Duodenal mucosa (tissue), 2 donors: ENCODE measurements at regions not wholly inside any gene's neighbourhood (a gene's known extent, or its start where the extent isn't known, plus 50 kb on each side); places are given as distances from the start of the nearest gene placed in this dataset.

Experiments used
- H3K27ac ChIP-seq: one replicate; pipeline ENCODE4 v1.7.0; 2013; ENCODE audit warnings: low read depth, low read length
- H3K27me3 ChIP-seq, 2 donors: one replicate each; pipeline ENCODE4 v1.7.0; 2013; ENCODE audit warnings: low read length in 2 of 2, control low read depth in 1 of 2; ENCODE audit not compliant: insufficient read depth in 2 of 2, control insufficient read depth in 1 of 2
- H3K36me3 ChIP-seq, 2 donors: one replicate each; pipeline ENCODE4 v1.7.0; 2013; ENCODE audit warnings: low read length in 2 of 2, control low read depth in 1 of 2; ENCODE audit not compliant: insufficient read depth in 2 of 2, control insufficient read depth in 1 of 2
- H3K4me1 ChIP-seq, 2 donors: one replicate each; pipeline ENCODE4 v1.7.0; 2013; ENCODE audit warnings: low read length in 2 of 2, control low read depth in 1 of 2; ENCODE audit not compliant: insufficient read depth in 2 of 2, control insufficient read depth in 1 of 2
- H3K4me3 ChIP-seq, 2 donors: one replicate each; pipeline ENCODE4 v1.7.0; 2013; ENCODE audit warnings: low read length in 2 of 2, low read depth in 1 of 2
- H3K9ac ChIP-seq, 2 donors: one replicate each; pipeline ENCODE4 v1.7.0; 2013; ENCODE audit warnings: low read length in 2 of 2, low read depth in 1 of 2
- H3K9me3 ChIP-seq, 2 donors: one replicate each; pipeline ENCODE4 v1.7.0; 2013; ENCODE audit warnings: low read length in 2 of 2, control low read depth in 1 of 2; ENCODE audit not compliant: control insufficient read depth in 1 of 2

- H3K27ac ChIP-seq: no peak overlapping the region
- H3K27me3 ChIP-seq: no peaks in the 10 kb centered on the region
- no peaks in the 10 kb centered on the region for H3K4me1 ChIP-seq
- no peaks in the 10 kb centered on the region for H3K36me3 ChIP-seq
- peaks cover 0 to 3% of the 10 kb centered on the region in 2 donors for H3K9me3 ChIP-seq
- no peak overlapping the region for H3K4me3 ChIP-seq
- no peak overlapping the region for H3K9ac ChIP-seq
Measured at GRCh38 chr9:107907255-107907654, 417.7 kb upstream of the KLF4 start.

GRCh38 chr9:107906074-107906473, 416.5 kb upstream of the KLF4 start:
- Histone ChIP-seq H3K4me1 (no peaks in the 10 kb centered on the region), H3K9me3 (no peaks in the 10 kb centered on the region), H3K4me3 (no peak overlapping the region), H3K9ac (no peak overlapping the region), H3K27ac (no peak overlapping the region), H3K27me3 (no peaks in the 10 kb centered on the region), H3K36me3 (no peaks in the 10 kb centered on the region)

GRCh38 chr9:107905308-107906020, 415.9 kb upstream of the KLF4 start:
- Histone ChIP-seq H3K27me3 (no peaks in the 10 kb centered on the region), H3K4me3 (no peak overlapping the region), H3K9me3 (no peaks in the 10 kb centered on the region), H3K9ac (no peak overlapping the region), H3K36me3 (no peaks in the 10 kb centered on the region), H3K27ac (no peak overlapping the region), H3K4me1 (no peaks in the 10 kb centered on the region)

- Histone ChIP-seq H3K27ac (no peak overlapping the region), H3K4me1 (peaks cover 6% of the 10 kb centered on the region in 2 donors), H3K36me3 (no peaks in the 10 kb centered on the region), H3K4me3 (no peak overlapping the region), H3K9me3 (no peaks in the 10 kb centered on the region), H3K9ac (no peak overlapping the region), H3K27me3 (no peaks in the 10 kb centered on the region)
Measured at GRCh38 chr9:107899961-107900330, 410.4 kb upstream of the KLF4 start.

- H3K4me3 ChIP-seq: peak overlapping the region in 1 of 2 donors; percentile 13
- H3K27me3 ChIP-seq: no peaks in the 10 kb centered on the region
- no peak overlapping the region for H3K27ac ChIP-seq
- no peaks in the 10 kb centered on the region for H3K36me3 ChIP-seq
- no peak overlapping the region for H3K9ac ChIP-seq
- no peaks in the 10 kb centered on the region for H3K9me3 ChIP-seq
- peaks cover 6 to 9% of the 10 kb centered on the region in 2 donors for H3K4me1 ChIP-seq
Measured at GRCh38 chr9:107898761-107899160, 409.2 kb upstream of the KLF4 start.

GRCh38 chr9:107896544-107896943, 407.0 kb upstream of the KLF4 start:
- no peaks in the 10 kb centered on the region for H3K27me3 ChIP-seq
- no peaks in the 10 kb centered on the region for H3K9me3 ChIP-seq
- H3K9ac ChIP-seq: no peak overlapping the region
- H3K36me3 ChIP-seq: no peaks in the 10 kb centered on the region
- no peak overlapping the region for H3K4me3 ChIP-seq
- no peak overlapping the region for H3K27ac ChIP-seq
- peaks cover 6 to 9% of the 10 kb centered on the region in 2 donors for H3K4me1 ChIP-seq

- Histone ChIP-seq H3K27me3 (no peaks in the 10 kb centered on the region), H3K4me1 (peaks cover 6 to 9% of the 10 kb centered on the region in 2 donors), H3K9ac (no peak overlapping the region), H3K36me3 (no peaks in the 10 kb centered on the region), H3K9me3 (no peaks in the 10 kb centered on the region), H3K27ac (no peak overlapping the region), H3K4me3 (no peak overlapping the region)
Measured at GRCh38 chr9:107895501-107896001, 406.0 kb upstream of the KLF4 start.

- H3K27me3 ChIP-seq: no peaks in the 10 kb centered on the region
- H3K36me3 ChIP-seq: no peaks in the 10 kb centered on the region
- H3K9ac ChIP-seq: no peak overlapping the region
- H3K4me1 ChIP-seq: peaks cover 6 to 9% of the 10 kb centered on the region in 2 donors
- no peak overlapping the region for H3K4me3 ChIP-seq
- no peak overlapping the region for H3K27ac ChIP-seq
- no peaks in the 10 kb centered on the region for H3K9me3 ChIP-seq
Measured at GRCh38 chr9:107894572-107895261, 405.1 kb upstream of the KLF4 start.

- no peak overlapping the region for H3K27ac ChIP-seq
- no peaks in the 10 kb centered on the region for H3K27me3 ChIP-seq
- H3K36me3 ChIP-seq: no peaks in the 10 kb centered on the region
- H3K9ac ChIP-seq: no peak overlapping the region
- H3K4me1 ChIP-seq: peaks cover 0 to 3% of the 10 kb centered on the region in 2 donors
- no peak overlapping the region for H3K4me3 ChIP-seq
- no peaks in the 10 kb centered on the region for H3K9me3 ChIP-seq
Measured at GRCh38 chr9:107890921-107891465, 401.4 kb upstream of the KLF4 start.

- Histone ChIP-seq H3K36me3 (no peaks in the 10 kb centered on the region), H3K9me3 (no peaks in the 10 kb centered on the region), H3K4me1 (peaks cover 4 to 5% of the 10 kb centered on the region in 2 donors), H3K27me3 (no peaks in the 10 kb centered on the region), H3K4me3 (no peak overlapping the region), H3K9ac (no peak overlapping the region), H3K27ac (no peak overlapping the region)
Measured at GRCh38 chr9:107888773-107889227, 399.2 kb upstream of the KLF4 start.
